Uterus (tissue), 2 donors: ENCODE measurements at regions not wholly inside any gene's neighbourhood (a gene's known extent, or its start where the extent isn't known, plus 50 kb on each side); places are given as distances from the start of the nearest gene placed in this dataset.

Source experiments
- POLR2A ChIP-seq, 2 donors: fragments of 450-650 bp; IDR thresholded peaks; one replicate each; pipeline ENCODE4 v1.6.1; 2016; ENCODE audit warnings: antibody characterized with exemption in 2 of 2, mild to moderate bottlenecking in 1 of 2, moderate library complexity in 1 of 2
- TF ChIP-seq, protein P1 (sequence below), 4 experiments: fragments of 200-600 bp in 2 of 4; fragments of 450-650 bp in 2 of 4; sonication (generic) in 2 of 4; IDR thresholded peaks; one replicate each; pipeline ENCODE4 v1.5.1; 2016 to 2019; ENCODE audit warnings: antibody characterized with exemption in 4 of 4, mild to moderate bottlenecking in 2 of 4, moderate library complexity in 1 of 4

DNA sequence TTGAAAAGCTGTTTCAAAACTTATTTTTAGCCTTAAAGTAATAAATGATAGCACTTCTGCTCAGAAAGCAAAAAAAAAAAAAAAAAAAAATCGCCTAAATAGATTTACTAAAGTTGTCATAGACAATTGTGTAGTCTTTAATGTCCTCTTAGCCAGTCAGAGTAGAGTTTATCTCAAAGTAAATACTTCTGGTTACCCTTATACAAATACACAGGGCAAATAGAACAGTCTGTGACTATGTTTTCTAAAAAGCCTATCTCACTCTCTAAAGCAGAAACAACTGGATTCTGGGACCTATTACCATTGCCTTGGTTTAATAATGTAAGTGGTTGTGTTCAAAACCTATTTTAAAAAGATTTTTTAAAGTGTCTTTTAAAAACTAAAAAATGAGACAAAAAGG is 156.2 kb upstream of the THSD7A start:
- no peak for TF ChIP-seq POLR2A (IDR thresholded peaks at IDR 0.05)
- TF ChIP-seq, protein P1, sequence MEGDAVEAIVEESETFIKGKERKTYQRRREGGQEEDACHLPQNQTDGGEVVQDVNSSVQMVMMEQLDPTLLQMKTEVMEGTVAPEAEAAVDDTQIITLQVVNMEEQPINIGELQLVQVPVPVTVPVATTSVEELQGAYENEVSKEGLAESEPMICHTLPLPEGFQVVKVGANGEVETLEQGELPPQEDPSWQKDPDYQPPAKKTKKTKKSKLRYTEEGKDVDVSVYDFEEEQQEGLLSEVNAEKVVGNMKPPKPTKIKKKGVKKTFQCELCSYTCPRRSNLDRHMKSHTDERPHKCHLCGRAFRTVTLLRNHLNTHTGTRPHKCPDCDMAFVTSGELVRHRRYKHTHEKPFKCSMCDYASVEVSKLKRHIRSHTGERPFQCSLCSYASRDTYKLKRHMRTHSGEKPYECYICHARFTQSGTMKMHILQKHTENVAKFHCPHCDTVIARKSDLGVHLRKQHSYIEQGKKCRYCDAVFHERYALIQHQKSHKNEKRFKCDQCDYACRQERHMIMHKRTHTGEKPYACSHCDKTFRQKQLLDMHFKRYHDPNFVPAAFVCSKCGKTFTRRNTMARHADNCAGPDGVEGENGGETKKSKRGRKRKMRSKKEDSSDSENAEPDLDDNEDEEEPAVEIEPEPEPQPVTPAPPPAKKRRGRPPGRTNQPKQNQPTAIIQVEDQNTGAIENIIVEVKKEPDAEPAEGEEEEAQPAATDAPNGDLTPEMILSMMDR (IDR thresholded peaks at IDR 0.05): no peak
